Mucosa of descending colon (tissue), 3 donors: ENCODE measurements at regions not wholly inside any gene's neighbourhood (a gene's known extent, or its start where the extent isn't known, plus 50 kb on each side); places are given as distances from the start of the nearest gene placed in this dataset.

Experiments
- ATAC-seq: fragments of 200-7000 bp; cut with Tn5 transposase; one replicate; pipeline ENCODE4 v1.9.1; 2020; ENCODE audit warnings: mild to moderate bottlenecking, moderate library complexity
- DNase-seq, 3 donors: peaks; one replicate each; pipeline ENCODE4 v3.0.0-alpha.2; 2020
- H3K36me3 ChIP-seq: fragments of 200-600 bp; one replicate; pipeline ENCODE4 v1.8.0; 2021; ENCODE audit warnings: low read depth, mild to moderate bottlenecking
- H3K4me1 ChIP-seq: fragments of 200-600 bp; one replicate; pipeline ENCODE4 v1.8.0; 2021; ENCODE audit warnings: low read depth, mild to moderate bottlenecking
- H3K4me3 ChIP-seq: fragments of 200-600 bp; one replicate; pipeline ENCODE4 v1.8.0; 2021; ENCODE audit warnings: mild to moderate bottlenecking
- H3K9me3 ChIP-seq: fragments of 200-600 bp; one replicate; pipeline ENCODE4 v1.8.0; 2021; ENCODE audit warnings: mild to moderate bottlenecking
- CTCF ChIP-seq: fragments of 200-600 bp; IDR thresholded peaks from one replicate; pipeline ENCODE4 v1.8.0; 2022; ENCODE audit warnings: antibody characterized with exemption, mild to moderate bottlenecking
- intact Hi-C, 2 donors: fragments of 100-400 bp; cut with DNase I in 1 of 2; cut with micrococcal nuclease in 1 of 2; formaldehyde crosslinking; loops; one replicate each; pipeline versions ENCODE4 v1.11.0 to v1.11.1; 2022; cut with DNase I, micrococcal nuclease
- donor health status: DM: no; HTN: no; CAD: no; lungs with moderate emphysema.
- donor health status: DM: no; HTN: no; CAD: no.
- donor health status: DM: no; HTN: yes; CAD: no.

GRCh38 chr3:69530554-69530953, 144.7 kb upstream of the FRMD4B start:
- DNase-seq (no peak), ATAC-seq (no peak)
- intact Hi-C loops = no loop called here
- Histone ChIP-seq H3K4me3 (no peak overlapping the region), H3K36me3 (no peaks in the 10 kb centered on the region), H3K4me1 (no peaks in the 10 kb centered on the region), H3K9me3 (no peaks in the 10 kb centered on the region)
- no peak for TF ChIP-seq CTCF

GRCh38 chr3:69527498-69527897, 141.6 kb upstream of the FRMD4B start:
- H3K4me1 ChIP-seq = no peaks in the 10 kb centered on the region
- TF ChIP-seq CTCF = no peak
- no peak overlapping the region for H3K4me3 ChIP-seq
- DNase-seq = no peak
- H3K36me3 ChIP-seq = no peaks in the 10 kb centered on the region
- intact Hi-C loops = no loop called here
- no peak for ATAC-seq
- no peaks in the 10 kb centered on the region for H3K9me3 ChIP-seq

GRCh38 chr3:69524816-69525215, 138.9 kb upstream of the FRMD4B start:
- no peak overlapping the region for H3K4me3 ChIP-seq
- TF ChIP-seq CTCF = no peak
- no peaks in the 10 kb centered on the region for H3K9me3 ChIP-seq
- DNase-seq = no peak
- no peaks in the 10 kb centered on the region for H3K36me3 ChIP-seq
- no peaks in the 10 kb centered on the region for H3K4me1 ChIP-seq
- intact Hi-C loops = no loop called here
- ATAC-seq = no peak

- ATAC-seq (no peak), DNase-seq (no peak)
- no peaks in the 10 kb centered on the region for H3K9me3 ChIP-seq
- no peaks in the 10 kb centered on the region for H3K36me3 ChIP-seq
- no peaks in the 10 kb centered on the region for H3K4me1 ChIP-seq
- TF ChIP-seq CTCF = no peak
- intact Hi-C loops = no loop called here
- no peak overlapping the region for H3K4me3 ChIP-seq
These were observed 135.4 kb upstream of the FRMD4B start for GRCh38 chr3:69521286-69521685.

GRCh38 chr3:69511361-69511760, 125.5 kb upstream of the FRMD4B start:
- no peak for DNase-seq
- no peak for TF ChIP-seq CTCF
- intact Hi-C loops = no loop called here
- no peak for ATAC-seq
- H3K36me3 ChIP-seq = no peaks in the 10 kb centered on the region
- H3K4me3 ChIP-seq = no peak overlapping the region
- no peaks in the 10 kb centered on the region for H3K4me1 ChIP-seq
- H3K9me3 ChIP-seq = no peaks in the 10 kb centered on the region

GRCh38 chr3:69510481-69511030, 124.7 kb upstream of the FRMD4B start:
- H3K4me3 ChIP-seq = no peak overlapping the region
- intact Hi-C loops = no loop called here
- ATAC-seq = no peak
- no peaks in the 10 kb centered on the region for H3K36me3 ChIP-seq
- H3K4me1 ChIP-seq = no peaks in the 10 kb centered on the region
- no peak for TF ChIP-seq CTCF
- no peak for DNase-seq
- no peaks in the 10 kb centered on the region for H3K9me3 ChIP-seq
